Smooth muscle cell (in vitro differentiated cells): ENCODE measurements at regions not wholly inside any gene's neighbourhood (a gene's known extent, or its start where the extent isn't known, plus 50 kb on each side); places are given as distances from the start of the nearest gene placed in this dataset.

Source experiments
- DNase-seq: peaks from one replicate; lab custom pipeline; 2025; ENCODE audit not compliant: unreplicated experiment; lab: John Stamatoyannopoulos, UW
- H2AFZ ChIP-seq: fragments of 200-600 bp; sonication (generic); 2 replicates; pipeline ENCODE4 v1.6.0; 2016; ENCODE audit warnings: antibody characterized with exemption, low read depth, mild to moderate bottlenecking
- H3F3A ChIP-seq: fragments of 200-600 bp; sonication (generic); 2 replicates; pipeline ENCODE4 v1.6.0; 2017; ENCODE audit warnings: antibody characterized with exemption, low read depth
- H3K27ac ChIP-seq: fragments of 200-600 bp; sonication (generic); 2 replicates; pipeline ENCODE4 v1.5.1; 2016; ENCODE audit warnings: low read depth, mild to moderate bottlenecking
- H3K27me3 ChIP-seq: fragments of 200-600 bp; sonication (generic); 2 replicates; pipeline ENCODE4 v1.6.1; 2016; ENCODE audit warnings: low read depth, mild to moderate bottlenecking
- H3K36me3 ChIP-seq: fragments of 200-600 bp; sonication (generic); 2 replicates; pipeline ENCODE4 v1.5.1; 2016; ENCODE audit warnings: low read depth
- H3K4me1 ChIP-seq: fragments of 200-600 bp; sonication (generic); 2 replicates; pipeline ENCODE4 v1.5.1; 2016; ENCODE audit warnings: low read depth
- H3K4me2 ChIP-seq: fragments of 200-600 bp; sonication (generic); 2 replicates; pipeline ENCODE4 v1.6.0; 2016; ENCODE audit warnings: mild to moderate bottlenecking
- H3K4me3 ChIP-seq: fragments of 200-600 bp; sonication (generic); 2 replicates; pipeline ENCODE4 v1.5.1; 2016; ENCODE audit warnings: mild to moderate bottlenecking
- H3K79me2 ChIP-seq: fragments of 200-600 bp; sonication (generic); 2 replicates; pipeline ENCODE4 v1.6.0; 2016; ENCODE audit warnings: low read depth, mild to moderate bottlenecking
- H3K9ac ChIP-seq: fragments of 200-600 bp; sonication (generic); 2 replicates; pipeline ENCODE4 v1.6.0; 2016; ENCODE audit warnings: low read depth
- H3K9me3 ChIP-seq: fragments of 200-600 bp; sonication (generic); replicated peaks from 2 replicates; pipeline ENCODE4 v1.5.1; 2016; ENCODE audit warnings: low read depth
- H4K20me1 ChIP-seq: fragments of 200-600 bp; sonication (generic); 2 replicates; pipeline ENCODE4 v1.6.0; 2016; ENCODE audit warnings: low read depth
- WGBS: methylation state at CpG from one replicate; pipeline ENCODE4 v1.1.7; 2016; ENCODE audit warnings: low lambda C conversion rate; 5-methylcytosine and 5-hydroxymethylcytosine counted together
- TF ChIP-seq, protein P1 (sequence below): fragments of 200-600 bp; sonication (generic); IDR thresholded peaks from 2 replicates; pipeline ENCODE4 v1.5.1; 2017; ENCODE audit warnings: borderline replicate concordance, mild to moderate bottlenecking, antibody characterized with exemption; ENCODE audit not compliant: insufficient read depth, poor library complexity, severe bottlenecking

DNA sequence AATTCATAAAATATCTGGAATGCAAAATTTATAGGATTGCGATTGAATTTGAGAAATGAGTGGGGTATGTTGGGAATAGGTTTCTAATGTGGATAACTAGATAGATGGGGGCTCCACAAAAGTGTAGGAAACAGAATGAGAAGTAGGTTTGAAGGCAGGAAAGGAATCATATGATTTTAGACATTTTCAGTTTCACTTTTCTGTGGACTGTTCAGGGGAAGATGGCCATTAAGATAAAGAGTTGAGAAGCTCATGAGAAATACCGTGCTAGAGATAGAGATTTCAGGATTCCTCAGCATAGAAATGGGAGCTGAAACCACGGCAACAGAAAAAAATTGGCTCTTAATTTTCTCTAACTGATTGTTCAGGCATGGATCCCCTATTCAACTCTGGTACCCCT is 163.4 kb upstream of the CD180 start:
- no peak overlapping the region for H3K27ac ChIP-seq
- H3K36me3 ChIP-seq = no peaks in the 10 kb centered on the region
- no peak overlapping the region for H3K4me2 ChIP-seq
- H3K4me1 ChIP-seq = no peaks in the 10 kb centered on the region
- TF ChIP-seq, protein P1, sequence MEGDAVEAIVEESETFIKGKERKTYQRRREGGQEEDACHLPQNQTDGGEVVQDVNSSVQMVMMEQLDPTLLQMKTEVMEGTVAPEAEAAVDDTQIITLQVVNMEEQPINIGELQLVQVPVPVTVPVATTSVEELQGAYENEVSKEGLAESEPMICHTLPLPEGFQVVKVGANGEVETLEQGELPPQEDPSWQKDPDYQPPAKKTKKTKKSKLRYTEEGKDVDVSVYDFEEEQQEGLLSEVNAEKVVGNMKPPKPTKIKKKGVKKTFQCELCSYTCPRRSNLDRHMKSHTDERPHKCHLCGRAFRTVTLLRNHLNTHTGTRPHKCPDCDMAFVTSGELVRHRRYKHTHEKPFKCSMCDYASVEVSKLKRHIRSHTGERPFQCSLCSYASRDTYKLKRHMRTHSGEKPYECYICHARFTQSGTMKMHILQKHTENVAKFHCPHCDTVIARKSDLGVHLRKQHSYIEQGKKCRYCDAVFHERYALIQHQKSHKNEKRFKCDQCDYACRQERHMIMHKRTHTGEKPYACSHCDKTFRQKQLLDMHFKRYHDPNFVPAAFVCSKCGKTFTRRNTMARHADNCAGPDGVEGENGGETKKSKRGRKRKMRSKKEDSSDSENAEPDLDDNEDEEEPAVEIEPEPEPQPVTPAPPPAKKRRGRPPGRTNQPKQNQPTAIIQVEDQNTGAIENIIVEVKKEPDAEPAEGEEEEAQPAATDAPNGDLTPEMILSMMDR = no peak
- no peak overlapping the region for H3K4me3 ChIP-seq
- H4K20me1 ChIP-seq = no peaks in the 10 kb centered on the region
- DNase-seq = no peak
- 82% methylated on average over 3 of the region's 3 CpGs for WGBS
- no peaks in the 10 kb centered on the region for H3K79me2 ChIP-seq
- H3K27me3 ChIP-seq = peaks cover 6% of the 10 kb centered on the region
- H3K9me3 ChIP-seq = no peaks in the 10 kb centered on the region
- H3F3A ChIP-seq = peaks cover 5% of the 10 kb centered on the region
- no peak overlapping the region for H2AFZ ChIP-seq
- no peak overlapping the region for H3K9ac ChIP-seq

GRCh38 chr5:67358186-67358585 is 161.6 kb upstream of the CD180 start:
- no peaks in the 10 kb centered on the region for H3K4me1 ChIP-seq
- H3K4me3 ChIP-seq = no peak overlapping the region
- H3F3A ChIP-seq = peaks cover 3% of the 10 kb centered on the region
- H3K9me3 ChIP-seq = no peaks in the 10 kb centered on the region
- H2AFZ ChIP-seq = no peak overlapping the region
- no peaks in the 10 kb centered on the region for H3K79me2 ChIP-seq
- DNase-seq = no peak
- H3K4me2 ChIP-seq = no peak overlapping the region
- H3K36me3 ChIP-seq = no peaks in the 10 kb centered on the region
- no peak overlapping the region for H3K27ac ChIP-seq
- H3K27me3 ChIP-seq = peaks cover 6% of the 10 kb centered on the region
- no peaks in the 10 kb centered on the region for H4K20me1 ChIP-seq
- no peak overlapping the region for H3K9ac ChIP-seq
- TF ChIP-seq, protein P1 = no peak

GRCh38 chr5:67355120-67355713 is 158.6 kb upstream of the CD180 start:
- Histone ChIP-seq H3K9ac (no peak overlapping the region), H3K36me3 (no peaks in the 10 kb centered on the region), H3K27ac (no peak overlapping the region), H3K9me3 (no peaks in the 10 kb centered on the region), H3F3A (no peaks in the 10 kb centered on the region), H3K4me1 (peaks cover 3% of the 10 kb centered on the region), H3K27me3 (peaks cover 6% of the 10 kb centered on the region), H3K4me2 (no peak overlapping the region), H3K79me2 (no peaks in the 10 kb centered on the region), H3K4me3 (no peak overlapping the region), H4K20me1 (no peaks in the 10 kb centered on the region), H2AFZ (no peak overlapping the region)
- TF ChIP-seq, protein P1 = no peak
- no peak for DNase-seq
- 72% methylated on average over 6 of the region's 6 CpGs for WGBS
